MM.1S (cell line): ENCODE measurements at regions not wholly inside any gene's neighbourhood (a gene's known extent, or its start where the extent isn't known, plus 50 kb on each side); places are given as distances from the start of the nearest gene placed in this dataset.
"Not testable (repeated sequence)": the region's sequence is repeated elsewhere in the genome, so short reads cannot be mapped to it uniquely, and the experiment has no call there.

Experiments
- DNase-seq: peaks from one replicate; pipeline ENCODE4 v3.0.0-alpha.2; 2015
- H2AFZ ChIP-seq: fragments of 300-600 bp; sonication (generic); 2 replicates; pipeline ENCODE4 v1.6.0; 2016; ENCODE audit warnings: antibody characterized with exemption, low read length
- H3F3A ChIP-seq: fragments of 300-600 bp; sonication (generic); 2 replicates; pipeline ENCODE4 v1.6.1; 2016; ENCODE audit warnings: mild to moderate bottlenecking, antibody characterized with exemption, low read length, moderate library complexity, mixed read lengths; ENCODE audit not compliant: insufficient read depth
- H3K27ac ChIP-seq: fragments of 300-600 bp; sonication (generic); 2 replicates; pipeline ENCODE4 v1.5.1; 2016; ENCODE audit warnings: mild to moderate bottlenecking, low read length
- H3K27me3 ChIP-seq: fragments of 300-600 bp; sonication (generic); replicated peaks from 2 replicates; pipeline ENCODE4 v1.6.0; 2016; ENCODE audit warnings: low read length; ENCODE audit not compliant: insufficient read depth
- H3K36me3 ChIP-seq: fragments of 300-600 bp; sonication (generic); replicated peaks from 2 replicates; pipeline ENCODE4 v1.6.1; 2016; ENCODE audit warnings: mild to moderate bottlenecking, low read length, mixed read lengths; ENCODE audit not compliant: insufficient read depth
- H3K4me1 ChIP-seq: fragments of 300-600 bp; sonication (generic); 2 replicates; pipeline ENCODE4 v1.6.1; 2016; ENCODE audit warnings: low read length, mixed read lengths
- H3K4me2 ChIP-seq: fragments of 300-600 bp; sonication (generic); 2 replicates; pipeline ENCODE4 v1.6.0; 2016; ENCODE audit warnings: low read depth, low read length
- H3K4me3 ChIP-seq: fragments of 300-600 bp; sonication (generic); 2 replicates; pipeline ENCODE4 v1.5.1; 2016; ENCODE audit warnings: low read length, mixed read lengths
- H3K79me2 ChIP-seq: fragments of 300-600 bp; sonication (generic); 2 replicates; pipeline ENCODE4 v1.6.1; 2016; ENCODE audit warnings: mixed run types, low read length, mixed read lengths
- H3K9ac ChIP-seq: fragments of 300-600 bp; sonication (generic); 2 replicates; pipeline ENCODE4 v1.6.1; 2016; ENCODE audit warnings: low read length, mixed read lengths
- H3K9me2 ChIP-seq: fragments of 300-600 bp; sonication (generic); replicated peaks from 2 replicates; pipeline ENCODE4 v1.6.1; 2016; ENCODE audit warnings: mild to moderate bottlenecking, low read length, mixed read lengths; ENCODE audit not compliant: insufficient read depth
- H3K9me3 ChIP-seq: fragments of 300-600 bp; sonication (generic); replicated peaks from 2 replicates; pipeline ENCODE4 v1.6.1; 2016; ENCODE audit warnings: mild to moderate bottlenecking, low read length, mixed read lengths; ENCODE audit not compliant: insufficient read depth
- H4K20me1 ChIP-seq: fragments of 300-600 bp; sonication (generic); 2 replicates; pipeline ENCODE4 v1.6.1; 2016; ENCODE audit warnings: mild to moderate bottlenecking, low read length, moderate library complexity, mixed read lengths; ENCODE audit not compliant: insufficient read depth
- EZH2 ChIP-seq: fragments of 300-600 bp; sonication (generic); optimal IDR thresholded peaks from 2 replicates; pipeline ENCODE3; 2017; ENCODE audit warnings: low read depth, mild to moderate bottlenecking, antibody characterized with exemption, low read length, mixed read lengths
- EZH2phosphoT487 ChIP-seq: fragments of 300-600 bp; sonication (generic); IDR thresholded peaks from 2 replicates; pipeline ENCODE4 v1.6.1; 2018; ENCODE audit warnings: antibody characterized with exemption, low read length
- TF ChIP-seq, protein P1 (sequence below): fragments of 300-600 bp; sonication (generic); IDR thresholded peaks from 2 replicates; pipeline ENCODE4 v1.5.1; 2016; ENCODE audit warnings: antibody characterized with exemption, low read length, mixed read lengths

DNA sequence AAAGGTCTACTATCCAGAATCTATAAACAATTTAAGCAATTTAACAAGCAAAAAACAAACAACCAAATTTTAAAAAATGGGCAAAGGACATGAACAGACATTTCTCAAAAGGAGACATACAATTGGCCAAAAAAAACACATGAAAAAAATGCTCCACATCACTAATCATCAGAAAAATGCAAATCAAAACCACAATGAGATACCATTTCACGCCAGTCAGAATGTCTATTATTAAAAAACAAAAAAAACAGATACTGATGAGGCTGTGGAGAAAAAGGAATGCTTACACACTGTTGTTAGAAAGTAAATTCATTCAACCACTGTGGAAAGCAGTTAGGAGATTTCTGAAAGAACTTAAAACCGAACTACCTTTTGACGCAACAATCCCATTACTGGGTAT lies 66.4 kb upstream of the SESTD1 start:
- H3K9ac ChIP-seq: no peak overlapping the region
- H3K9me3 ChIP-seq: no peaks in the 10 kb centered on the region
- no peaks in the 10 kb centered on the region for H3F3A ChIP-seq
- no peaks in the 10 kb centered on the region for H3K9me2 ChIP-seq
- H3K4me2 ChIP-seq: no peak overlapping the region
- H3K36me3 ChIP-seq: no peaks in the 10 kb centered on the region
- no peak overlapping the region for H3K4me3 ChIP-seq
- no peaks in the 10 kb centered on the region for H3K4me1 ChIP-seq
- no peak overlapping the region for H3K27ac ChIP-seq
- H3K27me3 ChIP-seq: no peaks in the 10 kb centered on the region
- TF ChIP-seq EZH2 (no peak), EZH2phosphoT487 (no peak)
- TF ChIP-seq, protein P1, sequence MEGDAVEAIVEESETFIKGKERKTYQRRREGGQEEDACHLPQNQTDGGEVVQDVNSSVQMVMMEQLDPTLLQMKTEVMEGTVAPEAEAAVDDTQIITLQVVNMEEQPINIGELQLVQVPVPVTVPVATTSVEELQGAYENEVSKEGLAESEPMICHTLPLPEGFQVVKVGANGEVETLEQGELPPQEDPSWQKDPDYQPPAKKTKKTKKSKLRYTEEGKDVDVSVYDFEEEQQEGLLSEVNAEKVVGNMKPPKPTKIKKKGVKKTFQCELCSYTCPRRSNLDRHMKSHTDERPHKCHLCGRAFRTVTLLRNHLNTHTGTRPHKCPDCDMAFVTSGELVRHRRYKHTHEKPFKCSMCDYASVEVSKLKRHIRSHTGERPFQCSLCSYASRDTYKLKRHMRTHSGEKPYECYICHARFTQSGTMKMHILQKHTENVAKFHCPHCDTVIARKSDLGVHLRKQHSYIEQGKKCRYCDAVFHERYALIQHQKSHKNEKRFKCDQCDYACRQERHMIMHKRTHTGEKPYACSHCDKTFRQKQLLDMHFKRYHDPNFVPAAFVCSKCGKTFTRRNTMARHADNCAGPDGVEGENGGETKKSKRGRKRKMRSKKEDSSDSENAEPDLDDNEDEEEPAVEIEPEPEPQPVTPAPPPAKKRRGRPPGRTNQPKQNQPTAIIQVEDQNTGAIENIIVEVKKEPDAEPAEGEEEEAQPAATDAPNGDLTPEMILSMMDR: no peak
- no peak overlapping the region for H2AFZ ChIP-seq
- H4K20me1 ChIP-seq: no peaks in the 10 kb centered on the region
- no peak for DNase-seq
- no peaks in the 10 kb centered on the region for H3K79me2 ChIP-seq

DNA sequence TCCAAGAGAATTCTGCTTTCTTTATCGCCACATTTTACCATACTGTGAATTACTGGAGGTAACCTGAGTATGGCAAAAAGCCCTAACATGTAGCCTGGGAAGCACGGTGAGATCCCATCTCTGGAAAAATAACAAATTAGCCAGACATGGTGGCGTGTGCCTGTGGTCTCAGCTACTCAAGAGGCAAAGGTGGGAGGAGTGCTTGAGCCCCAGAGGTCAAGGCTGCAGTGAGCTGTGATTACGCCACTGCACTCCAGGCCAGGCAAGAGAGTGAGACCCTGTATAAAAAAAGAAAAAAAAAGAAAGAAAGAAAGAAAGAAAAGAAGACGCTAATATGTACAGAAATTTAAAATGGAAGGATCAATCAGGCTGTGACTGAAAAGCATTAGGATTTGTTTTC lies 57.7 kb upstream of the SESTD1 start:
- H3K9me3 ChIP-seq: no peaks in the 10 kb centered on the region
- H4K20me1 ChIP-seq: no peaks in the 10 kb centered on the region
- no peaks in the 10 kb centered on the region for H3K4me1 ChIP-seq
- DNase-seq: no peak
- no peaks in the 10 kb centered on the region for H3K36me3 ChIP-seq
- H3K9ac ChIP-seq: no peak overlapping the region
- no peak overlapping the region for H2AFZ ChIP-seq
- no peaks in the 10 kb centered on the region for H3K79me2 ChIP-seq
- no peak overlapping the region for H3K4me3 ChIP-seq
- no peaks in the 10 kb centered on the region for H3K27me3 ChIP-seq
- no peaks in the 10 kb centered on the region for H3F3A ChIP-seq
- no peak overlapping the region for H3K4me2 ChIP-seq
- TF ChIP-seq, protein P1: no peak
- TF ChIP-seq EZH2: no peak
- no peak for TF ChIP-seq EZH2phosphoT487
- no peak overlapping the region for H3K27ac ChIP-seq
- H3K9me2 ChIP-seq: no peaks in the 10 kb centered on the region

DNA sequence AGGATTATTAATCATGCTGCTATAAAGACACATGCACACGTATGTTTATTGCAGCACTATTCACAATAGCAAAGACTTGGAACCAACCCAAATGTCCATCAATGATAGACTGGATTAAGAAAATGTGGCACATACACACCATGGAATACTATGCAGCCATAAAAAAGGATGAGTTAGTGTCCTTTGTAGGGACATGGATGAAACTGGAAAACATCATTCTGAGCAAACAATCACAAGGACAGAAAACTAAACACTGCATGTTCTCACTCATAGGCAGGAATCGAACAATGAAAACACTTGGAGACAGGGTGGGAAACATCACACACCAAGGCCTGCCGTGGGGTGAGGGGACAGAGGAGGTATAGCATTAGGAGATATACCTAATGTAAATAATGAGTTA lies 56.4 kb upstream of the SESTD1 start:
- H3K9me3 ChIP-seq, H3K27me3 ChIP-seq, H3K36me3 ChIP-seq, H3K79me2 ChIP-seq, H3F3A ChIP-seq, H3K9ac ChIP-seq, H2AFZ ChIP-seq, H3K9me2 ChIP-seq, H3K4me3 ChIP-seq, H3K4me1 ChIP-seq, H3K27ac ChIP-seq, DNase-seq, H4K20me1 ChIP-seq, H3K4me2 ChIP-seq: not testable (repeated sequence)

DNA sequence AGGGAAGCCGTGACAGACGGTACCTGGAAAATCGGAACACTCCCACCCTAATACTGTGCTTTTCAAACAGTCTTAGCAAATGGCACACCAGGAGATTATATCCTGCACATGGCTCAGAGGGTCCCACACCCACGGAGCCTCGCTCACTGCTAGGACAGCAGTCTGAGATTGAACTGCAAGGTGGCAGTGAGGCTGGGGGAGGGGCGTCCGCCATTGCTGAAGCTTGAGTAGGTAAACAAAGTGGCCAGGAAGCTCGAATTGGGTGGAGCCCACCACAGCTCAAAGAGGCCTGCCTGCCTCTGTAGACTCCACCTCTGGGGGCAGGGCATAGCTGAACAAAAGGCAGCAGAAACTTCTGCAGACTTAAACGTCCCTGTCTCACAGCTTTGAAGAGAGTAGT lies 50.1 kb upstream of the SESTD1 start:
- H3K79me2 ChIP-seq, H3K27ac ChIP-seq, H2AFZ ChIP-seq, H3K9me3 ChIP-seq, H3K9me2 ChIP-seq, H3F3A ChIP-seq, H4K20me1 ChIP-seq, H3K4me1 ChIP-seq, H3K27me3 ChIP-seq, H3K9ac ChIP-seq, H3K4me3 ChIP-seq, DNase-seq, H3K4me2 ChIP-seq, H3K36me3 ChIP-seq: not testable (repeated sequence)
